T47D (cell line): ENCODE measurements at regions not wholly inside any gene's neighbourhood (a gene's known extent, or its start where the extent isn't known, plus 50 kb on each side); places are given as distances from the start of the nearest gene placed in this dataset.

Source experiments
- DNase-seq, 2 experiments: peaks; one replicate each; pipeline versions ENCODE4 v3.0.0 to v3.0.0-alpha.2; 2011 to 2012; ENCODE audit warnings: low read depth in 1 of 2, low spot score in 1 of 2
- JUND ChIP-seq: IDR thresholded peaks from 2 replicates; pipeline ENCODE4 v1.6.1; 2012; ENCODE audit warnings: low read depth
- in situ Hi-C: cut with HindIII; loops from 2 replicates; pipeline ENCODE4 v1.10.0; 2016; ENCODE audit warnings: low sequenced_read_pairs, low pct_unique_long_range_greater_than_20kb

- in situ Hi-C loops = no loop called here
- no peak for DNase-seq
- TF ChIP-seq JUND = no peak
Observed at GRCh38 chr3:150063237-150063636, 92.5 kb upstream of the PFN2 start.

- in situ Hi-C loops = no loop called here
- no peak for DNase-seq
- TF ChIP-seq JUND = no peak
Observed at GRCh38 chr3:150062492-150062891, 91.8 kb upstream of the PFN2 start.

GRCh38 chr3:150061288-150062024 lies 90.8 kb upstream of the PFN2 start:
- TF ChIP-seq JUND = no peak
- in situ Hi-C loops = no loop called here
- no peak for DNase-seq

- in situ Hi-C loops = no loop called here
- no peak for TF ChIP-seq JUND
- DNase-seq = no peak
Observed at GRCh38 chr3:150059729-150060128, 89.0 kb upstream of the PFN2 start.

- no peak for DNase-seq
- no peak for TF ChIP-seq JUND
- in situ Hi-C loops = no loop called here
Observed at GRCh38 chr3:150059241-150059640, 88.5 kb upstream of the PFN2 start.

- in situ Hi-C loops = no loop called here
Observed at GRCh38 chr3:150057227-150057626, 86.5 kb upstream of the PFN2 start.

GRCh38 chr3:150055332-150055731 lies 84.6 kb upstream of the PFN2 start:
- no peak for DNase-seq
- in situ Hi-C loops = no loop called here
- TF ChIP-seq JUND = no peak

More at GRCh38 chr3:150057227-150057626, 86.5 kb upstream of the PFN2 start:
- no peak for DNase-seq
- no peak for TF ChIP-seq JUND

GRCh38 chr3:150054635-150055034 lies 83.9 kb upstream of the PFN2 start:
- no peak for DNase-seq
- in situ Hi-C loops = no loop called here

GRCh38 chr3:150050510-150050909 lies 79.8 kb upstream of the PFN2 start:
- DNase-seq = no peak
- TF ChIP-seq JUND = no peak
- in situ Hi-C loops = no loop called here

More at GRCh38 chr3:150054635-150055034, 83.9 kb upstream of the PFN2 start:
- TF ChIP-seq JUND = no peak

- no peak for DNase-seq
- no peak for TF ChIP-seq JUND
- in situ Hi-C loops = no loop called here
Observed at GRCh38 chr3:150049317-150049716, 78.6 kb upstream of the PFN2 start.

GRCh38 chr3:150041877-150042276 lies 71.2 kb upstream of the PFN2 start:
- in situ Hi-C loops = no loop called here
- no peak for DNase-seq
- no peak for TF ChIP-seq JUND

GRCh38 chr3:150040097-150040496 lies 69.4 kb upstream of the PFN2 start:
- TF ChIP-seq JUND = no peak
- in situ Hi-C loops = no loop called here
- no peak for DNase-seq

- no peak for TF ChIP-seq JUND
- DNase-seq = peak in 1 of 2 experiments; percentile 56
- in situ Hi-C loops = no loop called here
Observed at GRCh38 chr3:150038830-150039229, 68.1 kb upstream of the PFN2 start.

- no peak for TF ChIP-seq JUND
- no peak for DNase-seq
- in situ Hi-C loops = no loop called here
Observed at GRCh38 chr3:150036780-150037179, 66.1 kb upstream of the PFN2 start.
